Panc1 (cell line): ENCODE measurements at regions not wholly inside any gene's neighbourhood (a gene's known extent, or its start where the extent isn't known, plus 50 kb on each side); places are given as distances from the start of the nearest gene placed in this dataset.

ENCODE experiments used
- ATAC-seq: fragments of 200-7000 bp; cut with Tn5 transposase; 2 replicates; pipeline ENCODE4 v1.9.1; 2020; ENCODE audit warnings: mild to moderate bottlenecking, moderate library complexity
- BruUV-seq: library from RNA; stranded (reverse); fragments of 400-500 nt; replicated peaks from 2 replicates; lab custom pipeline; 2021; lab: Mats Ljungman, UMichigan
- CTCF ChIA-PET: fragments of 300-600 bp; sonication (Branson Sonifier 250); formaldehyde crosslinking; loops from one replicate; lab custom pipeline; 2022; ENCODE audit warnings: antibody characterized with exemption; lab: Charles Lee
- POLR2A ChIA-PET: fragments of 300-600 bp; sonication (Branson Sonifier 250); formaldehyde crosslinking; loops from one replicate; lab custom pipeline; 2022; ENCODE audit warnings: antibody characterized with exemption; lab: Charles Lee
- DNase-seq: peaks from one replicate; pipeline ENCODE4 v3.0.0-alpha.2; 2010; ENCODE audit warnings: low read depth, low spot score
- H3K27ac ChIP-seq: 2 replicates; pipeline ENCODE4 v1.5.1; 2011; ENCODE audit warnings: mild to moderate bottlenecking, low read length, inconsistent platforms
- H3K27me3 ChIP-seq: fragments of 200-500 bp; sonication (Bioruptor generic); 2 replicates; pipeline ENCODE4 v1.6.0; 2014; ENCODE audit warnings: low read length, inconsistent platforms; ENCODE audit not compliant: control insufficient read depth, insufficient read depth
- H3K36me3 ChIP-seq: fragments of 200-500 bp; sonication (Bioruptor generic); 2 replicates; pipeline ENCODE4 v1.5.1; 2014; ENCODE audit warnings: inconsistent platforms, mild to moderate bottlenecking, low read length, moderate library complexity; ENCODE audit not compliant: control insufficient read depth, insufficient read depth
- H3K4me1 ChIP-seq: 2 replicates; pipeline ENCODE4 v1.5.1; 2011; ENCODE audit warnings: inconsistent platforms, mild to moderate bottlenecking, low read length, moderate library complexity; ENCODE audit not compliant: control insufficient read depth, insufficient read depth
- H3K4me3 ChIP-seq, 2 experiments: 2 replicates each; pipeline ENCODE4 v1.5.1; 2011 to 2012; ENCODE audit warnings: low read depth in 2 of 2, low read length in 2 of 2, mild to moderate bottlenecking in 2 of 2, inconsistent platforms in 1 of 2, moderate library complexity in 1 of 2
- H3K9me3 ChIP-seq: fragments of 200-500 bp; sonication (Bioruptor generic); 2 replicates; pipeline ENCODE4 v1.5.1; 2014; ENCODE audit warnings: low read depth, mild to moderate bottlenecking, inconsistent platforms, low read length, moderate library complexity; ENCODE audit not compliant: control insufficient read depth, insufficient read depth
- POLR2AphosphoS5 ChIP-seq: IDR thresholded peaks from 2 replicates; pipeline ENCODE4 v1.6.1; 2012; ENCODE audit warnings: mild to moderate bottlenecking, low read depth, low read length, moderate library complexity
- SIN3A ChIP-seq: IDR thresholded peaks from 2 replicates; pipeline ENCODE4 v1.6.1; 2012; ENCODE audit warnings: low read depth, mild to moderate bottlenecking, low read length, moderate library complexity, borderline replicate concordance; ENCODE audit not compliant: insufficient read depth
- TCF7L2 ChIP-seq: IDR thresholded peaks from 2 replicates; pipeline ENCODE4 v1.6.1; 2011; ENCODE audit warnings: mild to moderate bottlenecking, low read depth, low read length, inconsistent platforms
- in situ Hi-C: cut with HindIII; loops from 2 replicates; pipeline ENCODE4 v1.10.0; 2016; ENCODE audit warnings: low sequenced_read_pairs, low pct_unique_long_range_greater_than_20kb
- intact Hi-C: fragments of 100-400 bp; cut with micrococcal nuclease; formaldehyde crosslinking; loops from one replicate; pipeline ENCODE4 v1.10.0; 2022; ENCODE audit not compliant: unreplicated experiment
- TF ChIP-seq, protein P1 (sequence below), 2 experiments: IDR thresholded peaks; 2 replicates each; pipeline ENCODE4 v1.6.1; 2011 to 2012; ENCODE audit warnings: low read depth in 2 of 2, control low read depth in 1 of 2, low read length in 1 of 2, mild to moderate bottlenecking in 1 of 2, moderate library complexity in 1 of 2; ENCODE audit not compliant: insufficient read depth in 1 of 2
- TF ChIP-seq, protein P2 (sequence below): fragments of 450-650 bp; IDR thresholded peaks from 2 replicates; pipeline ENCODE4 v1.5.1; 2017; ENCODE audit warnings: mild to moderate bottlenecking

DNA sequence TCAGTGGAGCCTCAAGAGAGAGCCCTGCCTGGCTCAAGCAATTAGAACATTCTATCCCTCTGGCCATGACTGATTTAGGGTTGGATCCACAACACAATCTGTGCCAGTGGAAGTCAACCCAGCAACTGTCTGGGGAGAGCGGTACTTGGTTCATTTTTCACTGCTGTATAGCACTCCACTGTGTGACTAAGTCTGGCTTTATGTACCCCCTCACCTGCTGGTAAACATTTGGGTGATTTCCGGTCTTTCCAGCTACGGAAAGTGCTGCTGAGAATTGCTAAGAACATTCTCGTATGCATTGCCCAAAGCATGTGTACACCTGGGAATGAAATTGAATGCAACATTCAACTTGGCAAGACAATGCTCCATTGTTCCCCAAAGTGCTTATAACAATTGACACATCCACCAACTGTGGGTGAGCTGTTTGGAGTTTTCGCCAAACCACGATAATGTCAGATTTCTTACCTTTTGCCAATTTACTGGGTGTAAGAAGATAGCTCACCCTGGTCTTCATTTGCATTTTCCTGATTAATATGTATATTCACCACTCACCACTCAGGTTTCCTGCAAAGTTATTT lies 63.5 kb upstream of the MED9 start:
- no TSS peak for BruUV-seq
- intact Hi-C loops (no loop called here), in situ Hi-C loops (no loop called here)
- Histone ChIP-seq H3K4me1 (no peaks in the 10 kb centered on the region), H3K4me3 (no peak overlapping the region), H3K9me3 (no peaks in the 10 kb centered on the region), H3K36me3 (no peaks in the 10 kb centered on the region), H3K27me3 (no peaks in the 10 kb centered on the region; the same call in none of the 2 replicates), H3K27ac (no peak overlapping the region)
- ATAC-seq (no peak), DNase-seq (no peak)
- ChIA-PET POLR2A (interaction anchor here (0.6 kb wide), 1 partner anchor 19 kb away, joined by 3 read pairs; no protein-coding TSS in a partner anchor), CTCF (no interaction called here)
- TF ChIP-seq, protein P1, sequence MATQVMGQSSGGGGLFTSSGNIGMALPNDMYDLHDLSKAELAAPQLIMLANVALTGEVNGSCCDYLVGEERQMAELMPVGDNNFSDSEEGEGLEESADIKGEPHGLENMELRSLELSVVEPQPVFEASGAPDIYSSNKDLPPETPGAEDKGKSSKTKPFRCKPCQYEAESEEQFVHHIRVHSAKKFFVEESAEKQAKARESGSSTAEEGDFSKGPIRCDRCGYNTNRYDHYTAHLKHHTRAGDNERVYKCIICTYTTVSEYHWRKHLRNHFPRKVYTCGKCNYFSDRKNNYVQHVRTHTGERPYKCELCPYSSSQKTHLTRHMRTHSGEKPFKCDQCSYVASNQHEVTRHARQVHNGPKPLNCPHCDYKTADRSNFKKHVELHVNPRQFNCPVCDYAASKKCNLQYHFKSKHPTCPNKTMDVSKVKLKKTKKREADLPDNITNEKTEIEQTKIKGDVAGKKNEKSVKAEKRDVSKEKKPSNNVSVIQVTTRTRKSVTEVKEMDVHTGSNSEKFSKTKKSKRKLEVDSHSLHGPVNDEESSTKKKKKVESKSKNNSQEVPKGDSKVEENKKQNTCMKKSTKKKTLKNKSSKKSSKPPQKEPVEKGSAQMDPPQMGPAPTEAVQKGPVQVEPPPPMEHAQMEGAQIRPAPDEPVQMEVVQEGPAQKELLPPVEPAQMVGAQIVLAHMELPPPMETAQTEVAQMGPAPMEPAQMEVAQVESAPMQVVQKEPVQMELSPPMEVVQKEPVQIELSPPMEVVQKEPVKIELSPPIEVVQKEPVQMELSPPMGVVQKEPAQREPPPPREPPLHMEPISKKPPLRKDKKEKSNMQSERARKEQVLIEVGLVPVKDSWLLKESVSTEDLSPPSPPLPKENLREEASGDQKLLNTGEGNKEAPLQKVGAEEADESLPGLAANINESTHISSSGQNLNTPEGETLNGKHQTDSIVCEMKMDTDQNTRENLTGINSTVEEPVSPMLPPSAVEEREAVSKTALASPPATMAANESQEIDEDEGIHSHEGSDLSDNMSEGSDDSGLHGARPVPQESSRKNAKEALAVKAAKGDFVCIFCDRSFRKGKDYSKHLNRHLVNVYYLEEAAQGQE (IDR thresholded peaks at IDR 0.05; ENCODE audit: insufficient read depth in 1 of 2, low read depth in 2 of 2, low read length in 1 of 2) = no peak
- TF ChIP-seq, protein P2, sequence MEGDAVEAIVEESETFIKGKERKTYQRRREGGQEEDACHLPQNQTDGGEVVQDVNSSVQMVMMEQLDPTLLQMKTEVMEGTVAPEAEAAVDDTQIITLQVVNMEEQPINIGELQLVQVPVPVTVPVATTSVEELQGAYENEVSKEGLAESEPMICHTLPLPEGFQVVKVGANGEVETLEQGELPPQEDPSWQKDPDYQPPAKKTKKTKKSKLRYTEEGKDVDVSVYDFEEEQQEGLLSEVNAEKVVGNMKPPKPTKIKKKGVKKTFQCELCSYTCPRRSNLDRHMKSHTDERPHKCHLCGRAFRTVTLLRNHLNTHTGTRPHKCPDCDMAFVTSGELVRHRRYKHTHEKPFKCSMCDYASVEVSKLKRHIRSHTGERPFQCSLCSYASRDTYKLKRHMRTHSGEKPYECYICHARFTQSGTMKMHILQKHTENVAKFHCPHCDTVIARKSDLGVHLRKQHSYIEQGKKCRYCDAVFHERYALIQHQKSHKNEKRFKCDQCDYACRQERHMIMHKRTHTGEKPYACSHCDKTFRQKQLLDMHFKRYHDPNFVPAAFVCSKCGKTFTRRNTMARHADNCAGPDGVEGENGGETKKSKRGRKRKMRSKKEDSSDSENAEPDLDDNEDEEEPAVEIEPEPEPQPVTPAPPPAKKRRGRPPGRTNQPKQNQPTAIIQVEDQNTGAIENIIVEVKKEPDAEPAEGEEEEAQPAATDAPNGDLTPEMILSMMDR = no peak
- TF ChIP-seq TCF7L2 (no peak), SIN3A (no peak), POLR2AphosphoS5 (no peak)

DNA sequence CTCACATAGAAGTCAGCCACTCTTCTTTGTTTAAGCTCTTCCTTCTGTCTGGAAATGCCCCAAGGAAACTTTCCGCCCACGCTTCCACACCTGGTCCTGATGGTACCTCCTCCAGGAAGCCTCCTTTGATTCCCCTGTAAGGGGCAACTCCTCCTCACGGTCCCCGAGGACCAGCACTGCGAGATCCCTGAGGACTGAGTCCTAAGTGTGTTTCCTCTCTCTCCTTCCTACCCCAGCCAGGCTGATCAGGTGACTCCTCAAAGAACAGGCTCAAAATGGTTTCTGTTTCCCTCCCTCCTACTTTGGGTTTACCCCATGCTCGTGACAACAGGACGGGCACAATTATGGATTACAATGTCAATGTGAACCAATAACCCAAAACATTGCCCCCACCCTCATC lies 63.0 kb upstream of the MED9 start:
- Histone ChIP-seq H3K27ac (peak overlapping the region; percentile 12; the same call in 1 of the 2 replicates), H3K27me3 (no peaks in the 10 kb centered on the region; the same call in 1 of the 2 replicates), H3K36me3 (no peaks in the 10 kb centered on the region), H3K4me1 (no peaks in the 10 kb centered on the region), H3K9me3 (no peaks in the 10 kb centered on the region), H3K4me3 (peak overlapping the region in 1 of 2 experiments; percentile 19; a peak in 1 of 4 replicates)
- in situ Hi-C loops = no loop called here
- DNase-seq = no peak
- TF ChIP-seq, protein P1 (IDR thresholded peaks at IDR 0.05; ENCODE audit: insufficient read depth in 1 of 2, low read depth in 2 of 2, low read length in 1 of 2) = no peak
- TF ChIP-seq SIN3A = no peak
- no peak for TF ChIP-seq TCF7L2
- no peak for TF ChIP-seq POLR2AphosphoS5
- TF ChIP-seq, protein P2 = no peak
- CTCF ChIA-PET = no interaction called here
- BruUV-seq = no TSS peak
- no peak for ATAC-seq
- POLR2A ChIA-PET = no interaction called here
- intact Hi-C loops = no loop called here
